Activated CD4-positive, alpha-beta memory T cell treated with anti-CD3 and anti-CD28 coated beads for 36 hours (primary cell): ENCODE measurements at regions not wholly inside any gene's neighbourhood (a gene's known extent, or its start where the extent isn't known, plus 50 kb on each side); places are given as distances from the start of the nearest gene placed in this dataset.

Source experiments
- CTCF ChIA-PET: fragments of 350-600 bp; sonication (Branson Sonifier 250); formaldehyde crosslinking; loops from one replicate; lab custom pipeline; 2021; ENCODE audit warnings: antibody characterized with exemption, inconsistent platforms; lab: Charles Lee
- POLR2A ChIA-PET: fragments of 350-600 bp; sonication (Branson Sonifier 250); formaldehyde crosslinking; loops from one replicate; lab custom pipeline; 2021; ENCODE audit warnings: antibody characterized with exemption; lab: Charles Lee
- DNase-seq: peaks from one replicate; pipeline ENCODE4 v3.0.0-alpha.2; 2020
- H3K27ac Mint-ChIP-seq: one replicate; pipeline ENCODE4 v1.8.0; 2021; ENCODE audit warnings: mixed read lengths
- H3K27me3 Mint-ChIP-seq: one replicate; pipeline ENCODE4 v1.8.0; 2021; ENCODE audit warnings: mixed read lengths
- H3K36me3 Mint-ChIP-seq: one replicate; pipeline ENCODE4 v1.8.0; 2021; ENCODE audit warnings: mixed read lengths
- H3K4me1 Mint-ChIP-seq: one replicate; pipeline ENCODE4 v1.8.0; 2021; ENCODE audit warnings: low read depth, mixed read lengths
- H3K4me3 Mint-ChIP-seq: one replicate; pipeline ENCODE4 v1.8.0; 2021; ENCODE audit warnings: mild to moderate bottlenecking, mixed read lengths
- H3K9me3 Mint-ChIP-seq: one replicate; pipeline ENCODE4 v1.8.0; 2021; ENCODE audit warnings: mixed read lengths
- intact Hi-C: fragments of 100-400 bp; cut with micrococcal nuclease; formaldehyde crosslinking; loops from one replicate; pipeline ENCODE4 v1.15.1; 2023

- Mint-ChIP-seq H3K4me3 (no peak overlapping the region), H3K4me1 (no peaks in the 10 kb centered on the region), H3K27me3 (peaks cover 2% of the 10 kb centered on the region), H3K36me3 (peaks cover 3% of the 10 kb centered on the region), H3K9me3 (peaks cover 18% of the 10 kb centered on the region), H3K27ac (no peak overlapping the region)
- intact Hi-C loops, result no loop called here
- ChIA-PET CTCF (no interaction called here), POLR2A (no interaction called here)
- no peak for DNase-seq
Observed at GRCh38 chr17:13140750-13141149, 122.9 kb upstream of the ELAC2 start.

- DNase-seq, result no peak
- POLR2A ChIA-PET, result no interaction called here
- H3K27me3 Mint-ChIP-seq, result peaks cover 6% of the 10 kb centered on the region
- H3K27ac Mint-ChIP-seq, result no peak overlapping the region
- intact Hi-C loops, result no loop called here
- H3K9me3 Mint-ChIP-seq, result peaks cover 18% of the 10 kb centered on the region
- peaks cover 3% of the 10 kb centered on the region for H3K36me3 Mint-ChIP-seq
- CTCF ChIA-PET, result no interaction called here
- no peak overlapping the region for H3K4me3 Mint-ChIP-seq
- H3K4me1 Mint-ChIP-seq, result no peaks in the 10 kb centered on the region
Observed at GRCh38 chr17:13135506-13135905, 117.7 kb upstream of the ELAC2 start.

- no peak overlapping the region for H3K4me3 Mint-ChIP-seq
- H3K27ac Mint-ChIP-seq, result no peak overlapping the region
- peaks cover 3% of the 10 kb centered on the region for H3K36me3 Mint-ChIP-seq
- peaks cover 4% of the 10 kb centered on the region for H3K27me3 Mint-ChIP-seq
- POLR2A ChIA-PET, result no interaction called here
- peaks cover 9% of the 10 kb centered on the region for H3K9me3 Mint-ChIP-seq
- DNase-seq, result no peak
- no peaks in the 10 kb centered on the region for H3K4me1 Mint-ChIP-seq
- CTCF ChIA-PET, result no interaction called here
- intact Hi-C loops, result no loop called here
Observed at GRCh38 chr17:13134076-13134475, 116.2 kb upstream of the ELAC2 start.

GRCh38 chr17:13131225-13131624 lies 113.4 kb upstream of the ELAC2 start:
- ChIA-PET CTCF (interaction anchor here (0.7 kb wide), 1 partner anchor 17 kb away, joined by 3 read pairs; no protein-coding TSS in a partner anchor), POLR2A (no interaction called here)
- no peaks in the 10 kb centered on the region for H3K36me3 Mint-ChIP-seq
- intact Hi-C loops, result no loop called here
- no peak overlapping the region for H3K27ac Mint-ChIP-seq
- no peak for DNase-seq
- no peaks in the 10 kb centered on the region for H3K9me3 Mint-ChIP-seq
- H3K27me3 Mint-ChIP-seq, result peaks cover 4% of the 10 kb centered on the region
- no peaks in the 10 kb centered on the region for H3K4me1 Mint-ChIP-seq
- no peak overlapping the region for H3K4me3 Mint-ChIP-seq

GRCh38 chr17:13129356-13129755 lies 111.5 kb upstream of the ELAC2 start:
- Mint-ChIP-seq H3K36me3 (no peaks in the 10 kb centered on the region), H3K4me1 (no peaks in the 10 kb centered on the region), H3K4me3 (no peak overlapping the region), H3K27me3 (peaks cover 2% of the 10 kb centered on the region), H3K27ac (no peak overlapping the region), H3K9me3 (no peaks in the 10 kb centered on the region)
- no peak for DNase-seq
- ChIA-PET CTCF (no interaction called here), POLR2A (no interaction called here)
- intact Hi-C loops, result no loop called here

GRCh38 chr17:13128676-13129075 lies 110.8 kb upstream of the ELAC2 start:
- Mint-ChIP-seq H3K27me3 (peaks cover 2% of the 10 kb centered on the region), H3K9me3 (no peaks in the 10 kb centered on the region), H3K36me3 (no peaks in the 10 kb centered on the region), H3K27ac (no peak overlapping the region), H3K4me3 (no peak overlapping the region), H3K4me1 (no peaks in the 10 kb centered on the region)
- POLR2A ChIA-PET, result no interaction called here
- CTCF ChIA-PET, result no interaction called here
- intact Hi-C loops, result no loop called here
- no peak for DNase-seq

- no peaks in the 10 kb centered on the region for H3K36me3 Mint-ChIP-seq
- intact Hi-C loops, result no loop called here
- ChIA-PET CTCF (no interaction called here), POLR2A (no interaction called here)
- no peak overlapping the region for H3K27ac Mint-ChIP-seq
- H3K4me1 Mint-ChIP-seq, result no peaks in the 10 kb centered on the region
- H3K27me3 Mint-ChIP-seq, result peaks cover 2% of the 10 kb centered on the region
- no peak overlapping the region for H3K4me3 Mint-ChIP-seq
- no peaks in the 10 kb centered on the region for H3K9me3 Mint-ChIP-seq
- DNase-seq, result no peak
Observed at GRCh38 chr17:13127921-13128602, 110.2 kb upstream of the ELAC2 start.

GRCh38 chr17:13120864-13121263 lies 103.0 kb upstream of the ELAC2 start:
- no peaks in the 10 kb centered on the region for H3K36me3 Mint-ChIP-seq
- H3K27me3 Mint-ChIP-seq, result no peaks in the 10 kb centered on the region
- POLR2A ChIA-PET, result no interaction called here
- H3K4me1 Mint-ChIP-seq, result no peaks in the 10 kb centered on the region
- no peak for DNase-seq
- no peaks in the 10 kb centered on the region for H3K9me3 Mint-ChIP-seq
- intact Hi-C loops, result no loop called here
- no peak overlapping the region for H3K4me3 Mint-ChIP-seq
- CTCF ChIA-PET, result no interaction called here
- no peak overlapping the region for H3K27ac Mint-ChIP-seq

GRCh38 chr17:13118311-13118710 lies 100.5 kb upstream of the ELAC2 start:
- Mint-ChIP-seq H3K27ac (no peak overlapping the region), H3K36me3 (no peaks in the 10 kb centered on the region), H3K4me1 (peaks cover 3% of the 10 kb centered on the region), H3K4me3 (no peak overlapping the region), H3K27me3 (no peaks in the 10 kb centered on the region), H3K9me3 (no peaks in the 10 kb centered on the region)
- ChIA-PET CTCF (no interaction called here), POLR2A (no interaction called here)
- no peak for DNase-seq
- intact Hi-C loops, result no loop called here

- DNase-seq, result no peak
- ChIA-PET POLR2A (no interaction called here), CTCF (no interaction called here)
- H3K27ac Mint-ChIP-seq, result no peak overlapping the region
- H3K9me3 Mint-ChIP-seq, result no peaks in the 10 kb centered on the region
- H3K4me1 Mint-ChIP-seq, result peaks cover 3% of the 10 kb centered on the region
- H3K27me3 Mint-ChIP-seq, result no peaks in the 10 kb centered on the region
- H3K4me3 Mint-ChIP-seq, result no peak overlapping the region
- intact Hi-C loops, result no loop called here
- H3K36me3 Mint-ChIP-seq, result no peaks in the 10 kb centered on the region
Observed at GRCh38 chr17:13117616-13118015, 99.8 kb upstream of the ELAC2 start.

- ChIA-PET CTCF (interaction anchor here (0.6 to 1.2 kb wide), 5 partner anchors 9 to 84 kb away, joined by 3 to 5 read pairs (median 3); no protein-coding TSS in a partner anchor), POLR2A (no interaction called here)
- Mint-ChIP-seq H3K36me3 (no peaks in the 10 kb centered on the region), H3K27ac (no peak overlapping the region), H3K9me3 (no peaks in the 10 kb centered on the region), H3K27me3 (peaks cover 2% of the 10 kb centered on the region), H3K4me1 (peaks cover 3% of the 10 kb centered on the region), H3K4me3 (no peak overlapping the region)
- intact Hi-C loops, result no loop called here
- peak; percentile 25 for DNase-seq
Observed at GRCh38 chr17:13114601-13115031, 96.8 kb upstream of the ELAC2 start.

- H3K36me3 Mint-ChIP-seq, result no peaks in the 10 kb centered on the region
- H3K27me3 Mint-ChIP-seq, result peaks cover 2% of the 10 kb centered on the region
- POLR2A ChIA-PET, result no interaction called here
- no peak for DNase-seq
- intact Hi-C loops, result no loop called here
- H3K9me3 Mint-ChIP-seq, result no peaks in the 10 kb centered on the region
- H3K4me3 Mint-ChIP-seq, result no peak overlapping the region
- peaks cover 3% of the 10 kb centered on the region for H3K4me1 Mint-ChIP-seq
- H3K27ac Mint-ChIP-seq, result no peak overlapping the region
- CTCF ChIA-PET, result interaction anchor here (0.6 to 1.1 kb wide), 4 partner anchors 9 to 53 kb away, joined by 3 to 5 read pairs (median 4); no protein-coding TSS in a partner anchor
Observed at GRCh38 chr17:13113821-13114525, 96.1 kb upstream of the ELAC2 start.
